HG03469 (cell line): ENCODE measurements at regions not wholly inside any gene's neighbourhood (a gene's known extent, or its start where the extent isn't known, plus 50 kb on each side); places are given as distances from the start of the nearest gene placed in this dataset.
"Not testable (repeated sequence)": the region's sequence is repeated elsewhere in the genome, so short reads cannot be mapped to it uniquely, and the experiment has no call there.

Source experiments
- ATAC-seq: cut with Tn5 transposase; IDR thresholded peaks from one replicate; pipeline ENCODE4 v1.9.1; 2021; ENCODE audit warnings: mild to moderate bottlenecking, moderate library complexity, moderate number of reproducible peaks; ENCODE audit not compliant: unreplicated experiment

GRCh38 chr18:34942276-34942675 is 98.9 kb upstream of the MAPRE2 start:
- no peak for ATAC-seq

GRCh38 chr18:34942975-34943374 is 98.2 kb upstream of the MAPRE2 start:
- ATAC-seq: no peak

- ATAC-seq: no peak
These were observed 97.6 kb upstream of the MAPRE2 start for GRCh38 chr18:34943587-34943986.

- ATAC-seq: no peak
These were observed 93.5 kb upstream of the MAPRE2 start for GRCh38 chr18:34947711-34948125.

GRCh38 chr18:34951625-34952379 is 89.4 kb upstream of the MAPRE2 start:
- ATAC-seq: no peak

GRCh38 chr18:34953212-34953611 is 88.0 kb upstream of the MAPRE2 start:
- ATAC-seq: no peak

- ATAC-seq: not testable (repeated sequence)
These were observed 85.7 kb upstream of the MAPRE2 start for GRCh38 chr18:34955494-34955893.

- no peak for ATAC-seq
These were observed 84.5 kb upstream of the MAPRE2 start for GRCh38 chr18:34956663-34957062.

GRCh38 chr18:34957119-34957863 is 83.9 kb upstream of the MAPRE2 start:
- no peak for ATAC-seq

GRCh38 chr18:34957864-34958259 is 83.4 kb upstream of the MAPRE2 start:
- no peak for ATAC-seq

GRCh38 chr18:34959211-34959829 is 81.9 kb upstream of the MAPRE2 start:
- ATAC-seq: no peak

GRCh38 chr18:34959989-34960388 is 81.2 kb upstream of the MAPRE2 start:
- ATAC-seq: no peak

- no peak for ATAC-seq
These were observed 76.1 kb upstream of the MAPRE2 start for GRCh38 chr18:34965108-34965507.

- no peak for ATAC-seq
These were observed 75.6 kb upstream of the MAPRE2 start for GRCh38 chr18:34965566-34965965.

GRCh38 chr18:34970106-34970505 is 71.1 kb upstream of the MAPRE2 start:
- no peak for ATAC-seq

- no peak for ATAC-seq
These were observed 69.9 kb upstream of the MAPRE2 start for GRCh38 chr18:34971313-34971712.

- ATAC-seq: no peak
These were observed 68.3 kb upstream of the MAPRE2 start for GRCh38 chr18:34972765-34973414.

- no peak for ATAC-seq
These were observed 65.1 kb upstream of the MAPRE2 start for GRCh38 chr18:34976123-34976522.

- no peak for ATAC-seq
These were observed 64.7 kb upstream of the MAPRE2 start for GRCh38 chr18:34976534-34976898.

- peak; percentile 39 for ATAC-seq
These were observed 64.0 kb upstream of the MAPRE2 start for GRCh38 chr18:34976899-34977837.
